GM12865 (cell line): ENCODE measurements at regions not wholly inside any gene's neighbourhood (a gene's known extent, or its start where the extent isn't known, plus 50 kb on each side); places are given as distances from the start of the nearest gene placed in this dataset.

Experiments used
- DNase-seq: peaks from one replicate; pipeline ENCODE4 v3.0.0; 2010; ENCODE audit warnings: low read depth
- H3K4me3 ChIP-seq: 2 replicates; pipeline ENCODE4 v1.5.1; 2011; ENCODE audit warnings: mild to moderate bottlenecking, low read depth, low read length, control low read depth
- TF ChIP-seq, protein P1 (sequence below): IDR thresholded peaks from 2 replicates; pipeline ENCODE4 v1.5.1; 2011; ENCODE audit warnings: low read length, control low read depth, low read depth, inconsistent platforms; ENCODE audit not compliant: insufficient read depth; ENCODE audit errors: missing control alignments

GRCh38 chr15:95044745-95045417, 813.5 kb downstream of the MCTP2 start:
- TF ChIP-seq, protein P1, sequence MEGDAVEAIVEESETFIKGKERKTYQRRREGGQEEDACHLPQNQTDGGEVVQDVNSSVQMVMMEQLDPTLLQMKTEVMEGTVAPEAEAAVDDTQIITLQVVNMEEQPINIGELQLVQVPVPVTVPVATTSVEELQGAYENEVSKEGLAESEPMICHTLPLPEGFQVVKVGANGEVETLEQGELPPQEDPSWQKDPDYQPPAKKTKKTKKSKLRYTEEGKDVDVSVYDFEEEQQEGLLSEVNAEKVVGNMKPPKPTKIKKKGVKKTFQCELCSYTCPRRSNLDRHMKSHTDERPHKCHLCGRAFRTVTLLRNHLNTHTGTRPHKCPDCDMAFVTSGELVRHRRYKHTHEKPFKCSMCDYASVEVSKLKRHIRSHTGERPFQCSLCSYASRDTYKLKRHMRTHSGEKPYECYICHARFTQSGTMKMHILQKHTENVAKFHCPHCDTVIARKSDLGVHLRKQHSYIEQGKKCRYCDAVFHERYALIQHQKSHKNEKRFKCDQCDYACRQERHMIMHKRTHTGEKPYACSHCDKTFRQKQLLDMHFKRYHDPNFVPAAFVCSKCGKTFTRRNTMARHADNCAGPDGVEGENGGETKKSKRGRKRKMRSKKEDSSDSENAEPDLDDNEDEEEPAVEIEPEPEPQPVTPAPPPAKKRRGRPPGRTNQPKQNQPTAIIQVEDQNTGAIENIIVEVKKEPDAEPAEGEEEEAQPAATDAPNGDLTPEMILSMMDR = no peak
- no peak overlapping the region for H3K4me3 ChIP-seq
- DNase-seq = no peak

DNA sequence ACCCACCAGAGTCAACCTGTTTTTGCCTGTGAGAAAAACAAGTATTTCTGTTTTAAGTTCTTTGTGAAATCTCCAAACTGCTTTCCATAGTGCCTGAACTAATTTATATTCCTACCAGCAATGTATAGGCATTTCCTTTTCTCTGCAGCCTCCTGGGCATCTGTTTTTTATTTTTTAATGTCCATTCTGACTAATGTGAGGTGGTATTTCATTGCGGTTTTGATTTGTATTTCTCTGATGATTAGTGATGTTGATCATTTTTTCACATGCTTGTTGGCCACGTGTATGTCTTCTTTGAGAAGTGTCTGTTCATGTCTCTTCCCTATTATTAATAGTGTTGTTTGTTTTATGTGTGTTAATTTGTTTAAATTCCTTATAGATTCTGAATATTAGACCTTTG, 820.5 kb downstream of the MCTP2 start:
- TF ChIP-seq, protein P1 = no peak
- no peak overlapping the region for H3K4me3 ChIP-seq
- no peak for DNase-seq

GRCh38 chr15:95059346-95059905, 828.1 kb downstream of the MCTP2 start:
- TF ChIP-seq, protein P1 = no peak
- H3K4me3 ChIP-seq = no peak overlapping the region
- no peak for DNase-seq

DNA sequence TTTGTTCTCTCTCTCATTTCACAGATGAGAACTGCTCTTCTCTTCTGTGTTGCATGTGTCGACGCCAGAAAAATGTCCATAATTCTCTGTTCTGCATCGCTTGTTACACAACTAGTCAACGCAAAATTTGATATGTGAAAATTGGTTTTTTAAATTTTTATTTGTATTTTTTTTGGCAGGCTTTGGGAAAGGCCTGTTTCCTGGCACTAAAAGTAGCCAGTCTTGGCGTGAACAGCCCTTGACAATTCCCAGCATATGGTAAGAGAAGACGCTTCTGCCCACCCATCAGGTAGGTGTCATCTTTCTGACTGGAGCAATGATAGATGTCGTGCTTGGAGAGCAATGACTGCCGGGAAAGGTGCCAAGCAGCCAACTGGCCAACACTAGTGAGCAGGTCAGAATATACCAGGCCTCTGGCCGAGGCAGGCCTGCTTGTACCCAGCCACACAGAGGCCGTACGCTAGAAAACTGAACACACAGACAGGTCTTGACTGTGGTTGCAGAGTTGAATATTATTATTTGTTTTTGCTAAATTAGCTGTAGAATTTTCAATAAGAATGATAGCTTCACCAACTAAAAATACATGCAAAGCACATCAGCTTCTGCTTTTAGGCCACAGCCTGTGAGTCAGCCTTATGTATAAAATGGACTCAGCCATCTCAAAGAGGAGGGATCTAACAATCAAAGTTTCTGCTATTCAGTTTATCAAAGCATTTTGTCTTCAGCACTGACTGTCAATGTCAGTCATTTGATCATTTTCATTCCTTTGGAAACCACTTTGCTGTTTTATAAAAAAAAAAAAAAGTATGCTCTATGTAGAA, 837.5 kb downstream of the MCTP2 start:
- no peak for DNase-seq
- TF ChIP-seq, protein P1 = no peak
- H3K4me3 ChIP-seq = no peak overlapping the region

- no peak for DNase-seq
- H3K4me3 ChIP-seq = no peak overlapping the region
- TF ChIP-seq, protein P1 = no peak
Observed at GRCh38 chr15:95075792-95076677, 844.7 kb downstream of the MCTP2 start.

- TF ChIP-seq, protein P1 = no peak
- H3K4me3 ChIP-seq = no peak overlapping the region
- DNase-seq = no peak
Observed at GRCh38 chr15:95076678-95076990, 845.3 kb downstream of the MCTP2 start.
